Mesenchymal stem cell (in vitro differentiated cells and primary cell): ENCODE measurements at regions not wholly inside any gene's neighbourhood (a gene's known extent, or its start where the extent isn't known, plus 50 kb on each side); places are given as distances from the start of the nearest gene placed in this dataset.
A peak's percentile ranks its signal among the peaks of the same experiment; 100 is the strongest.

ENCODE experiments used
- DNase-seq: peaks from one replicate; pipeline ENCODE4 v3.0.0-alpha.2; 2013
- H2AFZ ChIP-seq: one replicate; pipeline ENCODE4 v1.6.1; 2013; ENCODE audit warnings: low read depth, mild to moderate bottlenecking, control low read depth, inconsistent platforms, low read length, moderate library complexity
- H2AK5ac ChIP-seq: 2 replicates; pipeline ENCODE4 v1.6.1; 2013; ENCODE audit warnings: low read length, moderate library complexity, mild to moderate bottlenecking, inconsistent platforms; ENCODE audit not compliant: severe bottlenecking
- H2BK120ac ChIP-seq: one replicate; pipeline ENCODE4 v1.6.1; 2013; ENCODE audit warnings: low read depth, mild to moderate bottlenecking, inconsistent platforms, low read length, moderate library complexity
- H2BK12ac ChIP-seq, 2 experiments: one replicate each; pipeline ENCODE4 v1.6.1; 2013; ENCODE audit warnings: inconsistent platforms in 2 of 2, low read length in 2 of 2, mild to moderate bottlenecking in 2 of 2, moderate library complexity in 2 of 2, control low read depth in 1 of 2
- H2BK15ac ChIP-seq: one replicate; pipeline ENCODE4 v1.6.1; 2013; ENCODE audit warnings: mild to moderate bottlenecking, low read depth, inconsistent platforms; ENCODE audit not compliant: poor library complexity, severe bottlenecking
- H2BK5ac ChIP-seq: 2 replicates; pipeline ENCODE4 v1.6.1; 2013; ENCODE audit warnings: low read depth, mild to moderate bottlenecking, low read length, control low read depth, inconsistent platforms; ENCODE audit not compliant: poor library complexity, severe bottlenecking
- H3K14ac ChIP-seq, 2 experiments: one replicate each; pipeline ENCODE4 v1.6.1; 2013; ENCODE audit warnings: inconsistent platforms in 2 of 2, low read length in 2 of 2, control low read depth in 1 of 2, mild to moderate bottlenecking in 1 of 2, moderate library complexity in 1 of 2
- H3K18ac ChIP-seq, 2 experiments: one replicate each; pipeline ENCODE4 v1.6.1; 2013; ENCODE audit warnings: inconsistent platforms in 2 of 2, low read length in 2 of 2, control low read depth in 1 of 2, low read depth in 1 of 2, mild to moderate bottlenecking in 1 of 2
- H3K23ac ChIP-seq, 2 experiments: one replicate each; pipeline ENCODE4 v1.6.1; 2013; ENCODE audit warnings: inconsistent platforms in 2 of 2, low read length in 2 of 2, mild to moderate bottlenecking in 2 of 2, moderate library complexity in 2 of 2, control low read depth in 1 of 2
- H3K27ac ChIP-seq: 2 replicates; pipeline ENCODE4 v1.5.1; 2013; ENCODE audit warnings: mild to moderate bottlenecking, moderate library complexity, low read length, control low read depth, inconsistent platforms; ENCODE audit not compliant: poor library complexity, severe bottlenecking
- H3K27me3 ChIP-seq, 2 experiments: 2 replicates each; pipeline versions ENCODE4 v1.6.1 to v1.7.0; 2013; ENCODE audit warnings: low read length in 2 of 2, mild to moderate bottlenecking in 2 of 2, moderate library complexity in 2 of 2, control low read depth in 1 of 2, inconsistent platforms in 1 of 2; ENCODE audit not compliant: control insufficient read depth in 1 of 2, insufficient read depth in 1 of 2
- H3K36me3 ChIP-seq, 2 experiments: 2 replicates each; pipeline versions ENCODE4 v1.6.1 to v1.7.0; 2013; ENCODE audit warnings: low read length in 2 of 2, control low read depth in 1 of 2, inconsistent platforms in 1 of 2, low read depth in 1 of 2, mild to moderate bottlenecking in 1 of 2; ENCODE audit not compliant: insufficient read depth in 2 of 2, control insufficient read depth in 1 of 2
- H3K4ac ChIP-seq, 2 experiments: one replicate each; pipeline ENCODE4 v1.6.1; 2013; ENCODE audit warnings: inconsistent platforms in 2 of 2, low read length in 2 of 2, mild to moderate bottlenecking in 2 of 2, moderate library complexity in 2 of 2, control low read depth in 1 of 2, low read depth in 1 of 2
- H3K4me1 ChIP-seq: 2 replicates; pipeline ENCODE4 v1.6.1; 2013; ENCODE audit warnings: low read depth, low read length, control low read depth; ENCODE audit not compliant: control insufficient read depth, insufficient read depth
- H3K4me2 ChIP-seq: 2 replicates; pipeline ENCODE4 v1.6.1; 2013; ENCODE audit warnings: low read length, mild to moderate bottlenecking, inconsistent platforms; ENCODE audit not compliant: poor library complexity, severe bottlenecking
- H3K4me3 ChIP-seq, 2 experiments: 2 replicates each; pipeline versions ENCODE4 v1.5.1 to v1.7.0; 2013; ENCODE audit warnings: low read length in 2 of 2, mild to moderate bottlenecking in 2 of 2, control low read depth in 1 of 2, low read depth in 1 of 2; ENCODE audit not compliant: insufficient read depth in 1 of 2
- H3K79me1 ChIP-seq: replicated peaks from 2 replicates; pipeline ENCODE4 v1.6.1; 2013; ENCODE audit warnings: mild to moderate bottlenecking, control low read depth, low read length, inconsistent platforms; ENCODE audit not compliant: poor library complexity, severe bottlenecking
- H3K9ac ChIP-seq: 2 replicates; pipeline ENCODE4 v1.7.0; 2013; ENCODE audit warnings: mild to moderate bottlenecking, low read length, moderate library complexity
- H3K9me3 ChIP-seq: 2 replicates; pipeline ENCODE4 v1.7.0; 2013; ENCODE audit warnings: mild to moderate bottlenecking, low read length; ENCODE audit not compliant: control insufficient read depth
- H4K8ac ChIP-seq: one replicate; pipeline ENCODE4 v1.6.1; 2013; ENCODE audit warnings: inconsistent platforms, mild to moderate bottlenecking, low read length, moderate library complexity
- H4K91ac ChIP-seq: one replicate; pipeline ENCODE4 v1.6.1; 2013; ENCODE audit warnings: mild to moderate bottlenecking, low read length, inconsistent platforms
- WGBS: methylation state at CpG from one replicate; pipeline ENCODE4 v1.1.7; 2013; ENCODE audit warnings: mixed read lengths; 5-methylcytosine and 5-hydroxymethylcytosine counted together

DNA sequence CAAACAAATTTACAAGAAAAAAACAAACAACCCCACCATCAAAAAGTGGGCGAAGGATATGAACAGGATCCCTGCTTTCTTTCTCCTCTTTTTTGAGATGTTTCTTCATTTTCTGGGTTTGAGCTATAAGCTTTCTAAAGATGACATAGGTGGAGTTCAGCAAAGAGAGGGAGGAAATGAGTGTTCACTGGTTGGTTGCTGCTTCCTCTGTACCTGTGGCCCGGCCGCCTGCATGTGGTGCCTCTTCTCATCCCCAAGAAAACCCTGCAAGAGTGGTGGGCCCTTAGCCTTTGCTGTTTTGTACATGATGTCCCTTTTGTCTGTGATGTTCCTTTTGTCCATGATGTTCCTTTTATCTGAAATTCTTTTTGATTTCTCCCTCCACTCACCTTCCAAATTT, 178.4 kb upstream of the SERP2 start:
- Histone ChIP-seq H3K18ac (no peak overlapping the region), H3K14ac (no peak overlapping the region), H2BK120ac (no peak overlapping the region), H3K23ac (no peak overlapping the region), H3K27me3 (peaks cover 0 to 4% of the 10 kb centered on the region in 2 experiments), H2BK5ac (no peak overlapping the region), H3K9me3 (no peaks in the 10 kb centered on the region), H4K91ac (no peak overlapping the region), H3K79me1 (no peaks in the 10 kb centered on the region), H3K4me1 (no peaks in the 10 kb centered on the region), H3K27ac (no peak overlapping the region), H3K36me3 (no peaks in the 10 kb centered on the region), H2BK15ac (no peak overlapping the region), H2AK5ac (no peak overlapping the region), H2BK12ac (no peak overlapping the region), H3K9ac (no peak overlapping the region), H4K8ac (no peak overlapping the region), H3K4me3 (no peak overlapping the region), H3K4me2 (no peak overlapping the region), H3K4ac (no peak overlapping the region), H2AFZ (no peak overlapping the region)
- 100% methylated on average over 3 of the region's 3 CpGs for WGBS
- no peak for DNase-seq

DNA sequence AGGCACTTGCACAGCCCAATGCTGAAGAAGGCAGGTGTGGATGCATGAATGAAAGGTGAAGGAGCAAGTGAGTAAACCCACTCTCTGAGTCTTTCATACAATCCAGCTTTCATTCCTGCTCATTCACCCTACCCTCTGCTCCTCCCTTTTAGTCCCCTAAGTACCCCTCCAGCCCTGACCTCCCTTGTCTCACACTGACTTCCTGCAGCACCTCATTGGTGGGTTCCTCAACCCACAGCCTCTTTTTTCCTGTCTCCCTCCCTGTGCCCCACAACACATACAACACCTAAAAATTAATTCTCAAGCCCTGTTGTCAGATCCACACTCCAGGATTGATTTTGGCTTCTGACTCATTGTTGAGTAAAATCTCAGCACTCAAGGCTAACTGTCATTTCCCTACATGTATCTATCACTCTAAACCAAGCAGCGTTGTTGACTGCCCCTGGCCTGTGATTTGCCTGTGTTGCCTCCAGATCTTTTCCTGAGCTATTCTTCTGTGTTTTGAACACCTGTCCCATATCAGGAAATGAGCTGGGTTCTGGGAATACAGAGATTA, 177.3 kb upstream of the SERP2 start:
- 88% methylated on average over 1 of the region's 1 CpG for WGBS

DNA sequence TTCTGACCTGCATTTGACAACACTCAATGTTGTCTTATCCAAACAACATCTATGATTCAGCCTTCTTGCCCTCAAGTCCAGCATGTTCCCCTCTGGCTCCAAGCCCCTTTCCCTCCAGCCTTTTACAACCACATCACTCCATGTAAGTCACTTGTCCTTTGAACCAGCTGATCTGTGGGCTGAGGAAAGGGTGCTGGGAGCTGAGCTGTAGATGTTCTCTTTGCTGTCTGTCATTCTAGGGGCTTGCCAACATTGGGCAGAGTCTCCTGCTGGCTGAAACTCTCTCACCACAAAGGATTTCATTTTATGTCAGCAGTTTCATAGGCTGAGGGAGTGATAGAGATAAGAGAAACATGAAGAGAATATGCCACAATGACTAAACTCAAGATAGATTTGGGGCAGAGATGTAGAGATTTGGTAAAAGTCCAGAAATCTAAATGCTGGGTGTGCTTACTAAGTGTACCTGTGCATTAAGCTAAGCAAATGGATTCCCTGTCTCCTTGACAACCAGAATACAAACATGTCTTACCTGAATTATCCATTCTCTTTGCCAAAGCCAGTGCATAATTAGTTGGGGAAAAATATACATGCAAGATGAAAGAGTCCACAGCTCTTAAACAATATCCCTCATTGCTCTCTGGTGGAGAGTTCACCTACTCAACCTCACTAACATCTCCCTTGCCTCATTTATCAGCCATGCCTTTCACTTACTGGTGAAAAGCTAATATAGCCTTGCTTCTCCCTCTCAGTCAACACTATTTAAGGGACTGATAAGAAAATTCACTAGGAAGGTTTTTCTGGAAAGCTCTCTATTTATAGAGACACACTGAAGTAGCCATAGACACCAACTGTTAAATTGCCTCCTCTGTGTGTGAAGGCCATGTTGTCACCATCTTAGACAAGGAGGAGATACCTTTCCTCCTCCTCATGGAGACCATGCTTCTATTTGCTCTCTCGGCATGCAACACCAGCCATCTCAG, 175.5 kb upstream of the SERP2 start:
- H2BK15ac ChIP-seq, result no peak overlapping the region
- no peak overlapping the region for H3K4me3 ChIP-seq
- no peaks in the 10 kb centered on the region for H3K9me3 ChIP-seq
- no peak overlapping the region for H3K18ac ChIP-seq
- H3K4me2 ChIP-seq, result no peak overlapping the region
- no peak overlapping the region for H2AK5ac ChIP-seq
- H2BK120ac ChIP-seq, result no peak overlapping the region
- no peaks in the 10 kb centered on the region for H3K4me1 ChIP-seq
- H3K36me3 ChIP-seq, result no peaks in the 10 kb centered on the region
- H3K9ac ChIP-seq, result no peak overlapping the region
- H2AFZ ChIP-seq, result no peak overlapping the region
- H4K8ac ChIP-seq, result no peak overlapping the region
- H3K79me1 ChIP-seq, result no peaks in the 10 kb centered on the region
- H3K27ac ChIP-seq, result no peak overlapping the region
- no peak overlapping the region for H2BK5ac ChIP-seq
- WGBS, result 95% methylated on average over 1 of the region's 1 CpG
- DNase-seq, result peak; percentile 51
- H3K4ac ChIP-seq, result no peak overlapping the region
- no peak overlapping the region for H3K14ac ChIP-seq
- H3K23ac ChIP-seq, result no peak overlapping the region
- peaks cover 0 to 4% of the 10 kb centered on the region in 2 experiments for H3K27me3 ChIP-seq
- no peak overlapping the region for H4K91ac ChIP-seq
- no peak overlapping the region for H2BK12ac ChIP-seq

More for the DNA sequence above, 177.3 kb upstream of the SERP2 start:
- H3K14ac ChIP-seq, result no peak overlapping the region
- H2AFZ ChIP-seq, result no peak overlapping the region
- H3K9me3 ChIP-seq, result no peaks in the 10 kb centered on the region
- no peak overlapping the region for H3K4me2 ChIP-seq
- H2BK15ac ChIP-seq, result no peak overlapping the region
- no peaks in the 10 kb centered on the region for H3K4me1 ChIP-seq
- no peak overlapping the region for H2BK12ac ChIP-seq
- H3K9ac ChIP-seq, result no peak overlapping the region
- no peak overlapping the region for H3K4ac ChIP-seq
- H2BK120ac ChIP-seq, result no peak overlapping the region
- no peak overlapping the region for H3K4me3 ChIP-seq
- no peak overlapping the region for H4K8ac ChIP-seq
- DNase-seq, result no peak
- H2AK5ac ChIP-seq, result no peak overlapping the region
- no peak overlapping the region for H3K18ac ChIP-seq
- peaks cover 0 to 4% of the 10 kb centered on the region in 2 experiments for H3K27me3 ChIP-seq
- H4K91ac ChIP-seq, result no peak overlapping the region
- H3K23ac ChIP-seq, result no peak overlapping the region
- H2BK5ac ChIP-seq, result no peak overlapping the region
- no peak overlapping the region for H3K27ac ChIP-seq
- H3K79me1 ChIP-seq, result no peaks in the 10 kb centered on the region
- H3K36me3 ChIP-seq, result no peaks in the 10 kb centered on the region

DNA sequence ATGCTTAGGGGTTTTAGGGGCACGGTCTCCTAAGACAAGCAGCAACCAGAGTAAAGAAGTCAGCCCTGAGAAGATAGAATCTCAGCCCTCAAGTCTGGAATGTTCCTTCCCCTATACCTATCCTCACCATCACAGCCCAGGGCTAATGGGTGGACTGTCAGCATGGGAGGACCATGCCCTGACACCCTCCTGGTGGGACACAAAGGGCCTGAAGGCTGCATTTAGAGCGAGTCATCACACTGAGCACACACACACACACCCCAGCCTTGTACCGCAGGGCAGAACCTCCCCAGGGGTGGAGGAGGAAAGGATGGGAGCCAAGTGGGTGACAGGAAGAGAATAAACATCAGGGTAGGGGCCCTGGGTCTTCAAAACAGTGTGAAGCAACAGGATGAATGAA, 174.8 kb upstream of the SERP2 start:
- no peak overlapping the region for H2BK120ac ChIP-seq
- H3K27ac ChIP-seq, result no peak overlapping the region
- H3K4me1 ChIP-seq, result no peaks in the 10 kb centered on the region
- no peak overlapping the region for H3K14ac ChIP-seq
- H2BK12ac ChIP-seq, result no peak overlapping the region
- H3K4me3 ChIP-seq, result no peak overlapping the region
- no peak overlapping the region for H3K9ac ChIP-seq
- DNase-seq, result no peak
- H2BK15ac ChIP-seq, result no peak overlapping the region
- peaks cover 0 to 4% of the 10 kb centered on the region in 2 experiments for H3K27me3 ChIP-seq
- no peak overlapping the region for H3K4me2 ChIP-seq
- H4K8ac ChIP-seq, result no peak overlapping the region
- H4K91ac ChIP-seq, result no peak overlapping the region
- H3K18ac ChIP-seq, result no peak overlapping the region
- H3K23ac ChIP-seq, result no peak overlapping the region
- WGBS, result 73% methylated on average over 2 of the region's 3 CpGs
- no peaks in the 10 kb centered on the region for H3K9me3 ChIP-seq
- H3K36me3 ChIP-seq, result no peaks in the 10 kb centered on the region
- no peak overlapping the region for H2AK5ac ChIP-seq
- H3K4ac ChIP-seq, result no peak overlapping the region
- H3K79me1 ChIP-seq, result no peaks in the 10 kb centered on the region
- no peak overlapping the region for H2BK5ac ChIP-seq
- H2AFZ ChIP-seq, result no peak overlapping the region
